SK-N-SH (cell line): ENCODE measurements at regions not wholly inside any gene's neighbourhood (a gene's known extent, or its start where the extent isn't known, plus 50 kb on each side); places are given as distances from the start of the nearest gene placed in this dataset.

Experiments used
- EZH2phosphoT487 ChIP-seq: fragments of 200-600 bp; sonication (generic); IDR thresholded peaks from 2 replicates; pipeline ENCODE4 v1.6.1; 2017; ENCODE audit warnings: low read depth, mixed run types, mild to moderate bottlenecking, antibody characterized with exemption, moderate library complexity, borderline replicate concordance
- RAD21 ChIP-seq: IDR thresholded peaks from 2 replicates; pipeline ENCODE4 v1.6.1; 2012; ENCODE audit warnings: mild to moderate bottlenecking, low read length
- RFX5 ChIP-seq: IDR thresholded peaks from 2 replicates; pipeline ENCODE4 v1.6.1; 2012; ENCODE audit warnings: mild to moderate bottlenecking, improper control_type of control experiment, low read length
- TF ChIP-seq, protein P1 (sequence below): fragments of 200-600 bp; sonication (generic); IDR thresholded peaks from 2 replicates; pipeline ENCODE4 v1.6.1; 2017; ENCODE audit warnings: antibody characterized with exemption, mild to moderate bottlenecking, moderate library complexity

DNA sequence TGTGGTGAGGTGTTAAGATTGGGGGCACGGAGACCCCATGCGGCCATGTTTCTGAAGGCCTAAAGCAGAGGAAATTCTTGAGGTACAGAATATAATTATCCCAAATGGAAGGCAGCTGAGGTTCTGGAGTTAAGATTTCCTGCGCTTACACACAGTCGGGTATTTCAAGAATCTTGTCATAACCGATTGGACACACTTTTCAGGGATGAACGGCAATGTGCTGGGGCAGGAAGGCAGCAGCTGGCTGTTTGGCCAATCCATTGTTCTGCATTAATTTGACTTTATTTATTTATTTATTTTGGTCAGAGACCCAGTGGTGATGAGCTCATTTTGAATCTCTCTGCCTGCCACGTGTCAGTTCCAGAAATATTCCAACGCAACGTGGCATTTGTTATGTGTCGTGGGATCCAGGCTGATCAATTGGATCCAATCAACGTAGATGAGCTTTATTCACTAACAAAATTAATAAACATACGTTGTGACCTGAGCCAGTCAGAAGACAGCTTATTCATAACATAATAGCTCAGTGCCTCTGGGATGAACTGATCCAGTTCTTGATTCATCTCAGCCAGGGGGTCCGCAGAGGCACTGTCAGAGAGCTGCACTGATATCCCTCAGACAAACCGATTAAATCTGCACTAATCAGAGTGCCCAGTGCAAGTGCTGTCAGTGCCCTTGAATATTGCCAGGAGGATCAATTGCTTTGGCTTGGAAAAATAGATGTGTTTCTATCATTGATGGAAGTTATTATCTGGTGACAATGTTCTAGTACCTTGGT lies 181.0 kb downstream of the KTN1 start:
- no peak for TF ChIP-seq RFX5
- TF ChIP-seq EZH2phosphoT487 = no peak
- TF ChIP-seq, protein P1, sequence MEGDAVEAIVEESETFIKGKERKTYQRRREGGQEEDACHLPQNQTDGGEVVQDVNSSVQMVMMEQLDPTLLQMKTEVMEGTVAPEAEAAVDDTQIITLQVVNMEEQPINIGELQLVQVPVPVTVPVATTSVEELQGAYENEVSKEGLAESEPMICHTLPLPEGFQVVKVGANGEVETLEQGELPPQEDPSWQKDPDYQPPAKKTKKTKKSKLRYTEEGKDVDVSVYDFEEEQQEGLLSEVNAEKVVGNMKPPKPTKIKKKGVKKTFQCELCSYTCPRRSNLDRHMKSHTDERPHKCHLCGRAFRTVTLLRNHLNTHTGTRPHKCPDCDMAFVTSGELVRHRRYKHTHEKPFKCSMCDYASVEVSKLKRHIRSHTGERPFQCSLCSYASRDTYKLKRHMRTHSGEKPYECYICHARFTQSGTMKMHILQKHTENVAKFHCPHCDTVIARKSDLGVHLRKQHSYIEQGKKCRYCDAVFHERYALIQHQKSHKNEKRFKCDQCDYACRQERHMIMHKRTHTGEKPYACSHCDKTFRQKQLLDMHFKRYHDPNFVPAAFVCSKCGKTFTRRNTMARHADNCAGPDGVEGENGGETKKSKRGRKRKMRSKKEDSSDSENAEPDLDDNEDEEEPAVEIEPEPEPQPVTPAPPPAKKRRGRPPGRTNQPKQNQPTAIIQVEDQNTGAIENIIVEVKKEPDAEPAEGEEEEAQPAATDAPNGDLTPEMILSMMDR = no peak
- TF ChIP-seq RAD21 = no peak
